ENCODE measurements at regions not wholly inside any gene's neighbourhood (a gene's known extent, or its start where the extent isn't known, plus 50 kb on each side); places are given as distances from the start of the nearest gene placed in this dataset.

GRCh38 chr18:11521853-11522252 lies 87.5 kb upstream of the SLC35G4 start:
- DNase-seq (ENCODE audit: extremely low read depth in 1 of 4, low spot score in 3 of 4): no peak
- 0% methylated on average over 5 of the region's 5 CpGs for WGBS (ENCODE audit: insufficient coverage, low coverage, missing lambda C conversion rate)
- Histone ChIP-seq H3K27me3 (ENCODE audit: control insufficient read depth in 2 of 2, insufficient read depth in 2 of 2, low read length in 2 of 2) (peaks cover 0 to 2% of the 10 kb centered on the region in 2 experiments; a peak in 1 of 5 replicates), H4K20me1 (replicated peaks; ENCODE audit: control insufficient read depth, insufficient read depth, low read length) (no peaks in the 10 kb centered on the region), H2AFZ (ENCODE audit: low read depth, low read length) (no peak overlapping the region), H3K9me1 (ENCODE audit: control insufficient read depth, insufficient read depth, low read length) (no peaks in the 10 kb centered on the region), H3K27ac (ENCODE audit: extremely low read depth, low read depth, low read length) (no peak overlapping the region), H3K4me1 (replicated peaks in 1 of 2; ENCODE audit: control insufficient read depth in 2 of 2, insufficient read depth in 2 of 2, low read length in 2 of 2) (no peaks in the 10 kb centered on the region), H3K4me2 (ENCODE audit: insufficient read depth, low read length) (no peak overlapping the region), H3K36me3 (ENCODE audit: control insufficient read depth, insufficient read depth, low read length) (no peaks in the 10 kb centered on the region), H3K9me3 (replicated peaks; ENCODE audit: control insufficient read depth, insufficient read depth, low read depth, low read length) (no peaks in the 10 kb centered on the region), H3K79me2 (ENCODE audit: control insufficient read depth, insufficient read depth, low read length) (no peaks in the 10 kb centered on the region), H3K9ac (ENCODE audit: insufficient read depth in 1 of 2, low read depth in 2 of 2, low read length in 2 of 2) (no peak overlapping the region), H3K4me3 (no peak overlapping the region)
- FAIRE-seq: no peak
- no peak for ATAC-seq
- ChIA-PET POLR2A (no interaction called here), CTCF (ENCODE audit: low intra/inter-chr PET ratio) (no interaction called here)
- TF ChIP-seq JUND (IDR thresholded peaks at IDR 0.05; ENCODE audit: borderline replicate concordance, low read depth, low read length): no peak
- no peak for TF ChIP-seq JUND (tag; IDR thresholded peaks at IDR 0.05; ENCODE audit: borderline replicate concordance, low read depth, low read length)
- TF ChIP-seq BCOR (IDR thresholded peaks at IDR 0.05): no peak
- TF ChIP-seq FOXK2 (conservative IDR thresholded peaks at IDR 0.05 in 1 of 2, IDR thresholded peaks at IDR 0.05 in 1 of 2; ENCODE audit: low read depth in 2 of 2): no peak
- no peak for TF ChIP-seq HNRNPH1 (optimal IDR thresholded peaks at IDR 0.05; ENCODE audit: low read depth, low read length)
- no peak for TF ChIP-seq KDM4B (IDR thresholded peaks at IDR 0.05; ENCODE audit: borderline replicate concordance in 2 of 2, low read depth in 1 of 2)
- TF ChIP-seq ZNF609 (CRISPR knock-in tag; IDR thresholded peaks at IDR 0.05; ENCODE audit: borderline replicate concordance): no peak
- no peak for TF ChIP-seq KLF6 (CRISPR knock-in tag; IDR thresholded peaks at IDR 0.05; ENCODE audit: borderline replicate concordance)
- TF ChIP-seq ZNF707 (CRISPR knock-in tag; conservative IDR thresholded peaks at IDR 0.05): no peak
- no peak for TF ChIP-seq SMARCA4 (IDR thresholded peaks at IDR 0.05)
- TF ChIP-seq ZFPM2 (CRISPR knock-in tag; IDR thresholded peaks at IDR 0.05): no peak
- no peak for TF ChIP-seq NFRKB (IDR thresholded peaks at IDR 0.05; ENCODE audit: low read depth)
- in situ Hi-C loops (cut with MboI): no loop called here
- intact Hi-C loops (cut with micrococcal nuclease): no loop called here
- no TSS peak for BruUV-seq (replicated peaks)

Measured in K562 (cell line).